Skeletal muscle satellite cell (primary cell): ENCODE measurements at regions not wholly inside any gene's neighbourhood (a gene's known extent, or its start where the extent isn't known, plus 50 kb on each side); places are given as distances from the start of the nearest gene placed in this dataset.
"Not testable (repeated sequence)": the region's sequence is repeated elsewhere in the genome, so short reads cannot be mapped to it uniquely, and the experiment has no call there.

Source experiments
- H3K27me3 ChIP-seq: 2 replicates; pipeline ENCODE4 v1.7.0; 2013; ENCODE audit warnings: low read length; ENCODE audit not compliant: control insufficient read depth, insufficient read depth
- H3K36me3 ChIP-seq: 2 replicates; pipeline ENCODE4 v1.7.0; 2013; ENCODE audit warnings: mild to moderate bottlenecking, control low read depth, low read length; ENCODE audit not compliant: insufficient read depth
- H3K4me1 ChIP-seq: 2 replicates; pipeline ENCODE4 v1.7.0; 2013; ENCODE audit warnings: low read length; ENCODE audit not compliant: control insufficient read depth, insufficient read depth
- H3K4me2 ChIP-seq: 2 replicates; pipeline ENCODE4 v1.7.0; 2013; ENCODE audit warnings: mild to moderate bottlenecking, low read length
- H3K4me3 ChIP-seq: 2 replicates; pipeline ENCODE4 v1.7.0; 2013; ENCODE audit warnings: low read length
- H3K9ac ChIP-seq: 2 replicates; pipeline ENCODE4 v1.7.0; 2013; ENCODE audit warnings: mild to moderate bottlenecking, low read depth, low read length, moderate library complexity
- H3K9me3 ChIP-seq: replicated peaks from 2 replicates; pipeline ENCODE4 v1.7.0; 2013; ENCODE audit warnings: mild to moderate bottlenecking, control low read depth, low read length

GRCh38 chr5:176018598-176018997, 50.5 kb upstream of the THOC3 start:
- not testable (repeated sequence) for H3K9ac ChIP-seq, H3K9me3 ChIP-seq, H3K4me2 ChIP-seq, H3K4me3 ChIP-seq, H3K4me1 ChIP-seq, H3K27me3 ChIP-seq, H3K36me3 ChIP-seq

DNA sequence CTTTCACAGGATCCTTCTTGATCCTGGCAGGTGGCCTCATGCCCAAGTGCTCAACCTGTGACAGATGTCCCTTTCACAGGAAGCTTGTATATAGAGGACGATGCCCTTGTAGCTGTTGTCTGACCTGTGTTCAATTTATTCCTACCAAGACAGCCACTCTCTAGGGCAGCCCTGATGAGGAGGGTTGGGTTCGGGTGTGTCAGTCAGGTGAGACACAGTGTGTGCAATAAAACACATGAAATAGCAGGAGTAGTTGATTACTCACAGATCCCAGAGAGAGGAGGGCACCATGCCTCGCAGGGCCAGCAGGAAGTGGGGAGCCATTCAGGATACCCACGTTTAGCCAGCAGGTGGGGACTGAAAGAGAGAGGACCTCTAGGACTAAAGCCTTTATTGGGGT, 52.7 kb upstream of the THOC3 start:
- H3K36me3 ChIP-seq, H3K9ac ChIP-seq, H3K9me3 ChIP-seq, H3K4me3 ChIP-seq, H3K4me2 ChIP-seq, H3K4me1 ChIP-seq, H3K27me3 ChIP-seq: not testable (repeated sequence)

- H3K27me3 ChIP-seq, H3K4me1 ChIP-seq, H3K9ac ChIP-seq, H3K9me3 ChIP-seq, H3K36me3 ChIP-seq, H3K4me3 ChIP-seq, H3K4me2 ChIP-seq: not testable (repeated sequence)
Observed at GRCh38 chr5:176023535-176023934, 55.4 kb upstream of the THOC3 start.

GRCh38 chr5:176029445-176029844, 61.3 kb upstream of the THOC3 start:
- not testable (repeated sequence) for H3K36me3 ChIP-seq, H3K4me2 ChIP-seq, H3K4me3 ChIP-seq, H3K27me3 ChIP-seq, H3K9me3 ChIP-seq, H3K4me1 ChIP-seq, H3K9ac ChIP-seq

- H3K4me2 ChIP-seq, H3K4me3 ChIP-seq, H3K4me1 ChIP-seq, H3K9ac ChIP-seq, H3K9me3 ChIP-seq, H3K36me3 ChIP-seq, H3K27me3 ChIP-seq: not testable (repeated sequence)
Observed at GRCh38 chr5:176030361-176031117, 62.4 kb upstream of the THOC3 start.

DNA sequence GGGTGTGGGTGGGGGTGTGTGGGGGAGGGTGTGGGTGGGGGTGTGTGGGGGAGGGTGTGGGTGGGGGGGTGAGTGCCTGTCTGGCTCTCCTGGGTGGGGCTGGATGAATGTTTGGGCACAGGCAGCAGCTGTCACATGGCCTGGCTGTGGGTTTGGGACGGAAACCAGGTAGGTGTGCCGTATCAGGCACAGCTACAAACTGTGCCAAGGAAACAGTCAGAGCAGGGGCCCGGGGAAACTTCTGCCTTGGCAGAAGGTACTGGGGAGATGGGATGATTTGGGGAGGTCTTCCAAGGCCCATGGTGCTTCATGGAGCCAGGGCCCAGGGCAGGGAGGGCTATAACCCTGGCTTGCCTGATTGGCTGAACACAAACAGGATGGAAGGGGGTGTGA, 63.0 kb upstream of the THOC3 start:
- H3K36me3 ChIP-seq: not testable (repeated sequence)

DNA sequence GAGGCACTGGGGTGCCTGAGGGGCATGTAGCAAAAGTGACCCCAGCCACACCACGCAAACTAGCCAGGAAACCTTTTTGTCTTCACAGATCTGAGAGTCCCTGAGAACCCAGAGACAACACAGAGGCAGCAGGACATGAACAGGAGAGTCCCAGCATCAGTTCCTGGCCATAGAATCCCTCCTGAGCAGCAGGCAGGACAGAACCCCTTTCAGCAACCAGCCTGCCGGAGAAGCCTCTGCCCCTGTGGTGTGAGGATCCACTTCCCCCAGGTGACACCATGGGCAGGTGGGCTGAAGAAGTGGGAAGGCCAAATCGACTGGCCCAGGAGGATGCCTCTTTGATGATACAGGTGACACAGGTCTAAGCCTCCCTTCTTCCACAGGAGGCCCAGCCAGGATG, 65.1 kb upstream of the THOC3 start:
- not testable (repeated sequence) for H3K4me2 ChIP-seq, H3K27me3 ChIP-seq, H3K4me3 ChIP-seq, H3K9me3 ChIP-seq, H3K4me1 ChIP-seq, H3K9ac ChIP-seq, H3K36me3 ChIP-seq

More for the DNA sequence above, 63.0 kb upstream of the THOC3 start:
- H3K9me3 ChIP-seq, H3K4me1 ChIP-seq, H3K4me2 ChIP-seq, H3K4me3 ChIP-seq, H3K9ac ChIP-seq, H3K27me3 ChIP-seq: not testable (repeated sequence)

DNA sequence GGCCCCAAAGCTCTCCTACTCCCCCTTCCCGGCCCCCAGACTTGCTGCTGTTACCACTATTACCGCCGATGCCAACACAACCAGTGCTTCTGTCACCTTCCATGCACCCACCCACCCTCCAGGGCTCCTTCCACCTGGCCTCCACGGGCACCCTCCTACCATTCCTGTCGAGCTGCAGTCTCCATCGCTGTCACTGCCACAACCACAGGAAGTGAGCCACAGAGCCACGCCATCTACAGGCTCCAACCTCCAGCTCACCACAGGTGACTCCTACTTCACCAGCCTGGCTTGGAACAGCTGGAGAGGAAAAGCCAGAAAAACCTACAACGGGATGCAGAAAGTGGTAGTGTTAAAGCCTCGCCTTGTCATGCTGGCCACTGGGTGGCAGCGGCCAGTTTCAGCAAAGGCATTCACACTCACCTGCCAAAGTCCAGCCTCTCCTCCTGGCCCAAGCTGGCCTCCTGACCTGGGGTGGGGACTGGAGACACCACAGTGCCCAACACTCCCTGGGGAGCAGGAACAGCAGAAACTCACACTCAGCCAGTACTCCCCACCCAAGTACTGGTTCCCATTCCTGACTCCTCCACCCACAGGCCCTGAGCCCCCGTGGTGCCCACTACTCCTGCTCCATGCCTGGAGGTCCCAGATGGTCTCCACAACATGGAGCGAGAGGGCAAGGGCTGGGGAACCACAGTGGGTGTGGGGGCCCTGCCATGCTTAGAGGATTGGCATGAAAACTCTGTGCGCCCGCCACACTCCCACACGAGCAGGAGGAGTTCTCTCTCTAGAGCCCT, 66.5 kb upstream of the THOC3 start:
- H3K36me3 ChIP-seq, H3K9ac ChIP-seq, H3K4me3 ChIP-seq, H3K4me2 ChIP-seq, H3K9me3 ChIP-seq, H3K4me1 ChIP-seq, H3K27me3 ChIP-seq: not testable (repeated sequence)

DNA sequence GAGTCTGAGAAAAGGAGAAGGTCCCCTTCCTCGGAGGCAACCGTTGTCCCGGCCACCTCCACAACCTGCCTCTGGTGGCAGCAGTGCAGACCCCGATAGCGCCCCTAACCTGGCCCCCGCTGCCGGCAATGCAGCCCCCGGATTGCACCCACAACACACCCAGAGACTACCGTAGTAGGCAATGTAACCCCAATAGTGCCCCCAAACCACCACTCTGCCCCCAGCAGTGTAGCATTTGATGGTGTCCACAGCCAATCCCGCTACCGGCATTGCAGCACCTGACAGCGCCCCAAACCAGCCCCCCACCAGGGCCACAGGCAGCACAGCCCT, 67.1 kb upstream of the THOC3 start:
- not testable (repeated sequence) for H3K9ac ChIP-seq

DNA sequence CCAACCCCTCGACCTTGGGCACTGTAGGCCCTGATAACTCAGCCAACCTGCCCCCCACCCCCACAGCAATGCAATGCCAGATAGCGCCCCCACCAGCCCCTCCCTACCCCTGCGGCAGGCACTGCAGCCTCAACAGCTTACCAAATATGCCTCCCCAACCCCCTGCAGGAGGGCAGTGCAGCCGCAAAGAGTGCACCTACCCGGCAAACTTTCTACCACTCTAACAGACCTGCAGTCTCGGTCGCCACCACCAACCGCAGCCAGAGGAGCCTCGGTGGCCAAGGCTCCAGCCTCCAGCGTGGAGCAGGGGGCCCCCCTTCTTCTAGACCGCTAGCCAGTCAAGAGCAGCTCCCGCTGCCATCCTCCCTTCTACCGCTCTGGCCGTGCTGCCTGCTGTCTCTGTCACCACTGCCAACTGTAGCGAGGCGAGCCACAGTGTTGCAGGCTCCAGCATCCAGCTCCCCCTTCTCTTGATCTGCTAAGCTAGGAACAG, 67.7 kb upstream of the THOC3 start:
- not testable (repeated sequence) for H3K9ac ChIP-seq, H3K9me3 ChIP-seq, H3K4me2 ChIP-seq, H3K4me3 ChIP-seq, H3K27me3 ChIP-seq, H3K36me3 ChIP-seq, H3K4me1 ChIP-seq

More for the DNA sequence above, 67.1 kb upstream of the THOC3 start:
- not testable (repeated sequence) for H3K4me2 ChIP-seq, H3K4me3 ChIP-seq, H3K27me3 ChIP-seq, H3K36me3 ChIP-seq, H3K4me1 ChIP-seq, H3K9me3 ChIP-seq

- H3K36me3 ChIP-seq, H3K9me3 ChIP-seq, H3K4me3 ChIP-seq, H3K27me3 ChIP-seq, H3K4me2 ChIP-seq, H3K4me1 ChIP-seq, H3K9ac ChIP-seq: not testable (repeated sequence)
Observed at GRCh38 chr5:176036391-176036790, 68.3 kb upstream of the THOC3 start.

GRCh38 chr5:176037190-176037589, 69.1 kb upstream of the THOC3 start:
- not testable (repeated sequence) for H3K9me3 ChIP-seq, H3K36me3 ChIP-seq, H3K4me3 ChIP-seq, H3K4me1 ChIP-seq, H3K27me3 ChIP-seq, H3K4me2 ChIP-seq, H3K9ac ChIP-seq
